Parathyroid adenoma (tissue), 2 donors: ENCODE measurements at regions not wholly inside any gene's neighbourhood (a gene's known extent, or its start where the extent isn't known, plus 50 kb on each side); places are given as distances from the start of the nearest gene placed in this dataset.

ENCODE experiments used
- H2AFZ ChIP-seq: fragments of 300-600 bp; sonication (generic); one replicate; pipeline ENCODE4 v1.7.0; 2017; ENCODE audit warnings: antibody characterized with exemption, mild to moderate bottlenecking
- H3K27ac ChIP-seq: fragments of 300-600 bp; sonication (generic); one replicate; pipeline ENCODE4 v1.7.0; 2017
- H3K27me3 ChIP-seq: fragments of 300-600 bp; sonication (generic); one replicate; pipeline ENCODE4 v1.7.0; 2017; ENCODE audit warnings: low read length; ENCODE audit not compliant: control insufficient read depth, insufficient read depth
- H3K36me3 ChIP-seq: fragments of 300-600 bp; sonication (generic); one replicate; pipeline ENCODE4 v1.7.0; 2017; ENCODE audit warnings: low read length; ENCODE audit not compliant: control insufficient read depth, insufficient read depth
- H3K4me1 ChIP-seq: fragments of 300-600 bp; sonication (generic); one replicate; pipeline ENCODE4 v1.7.0; 2017; ENCODE audit warnings: control low read depth
- H3K4me2 ChIP-seq: fragments of 300-600 bp; sonication (generic); one replicate; pipeline ENCODE4 v1.7.0; 2017; ENCODE audit warnings: low read length
- H3K4me3 ChIP-seq: fragments of 300-600 bp; sonication (generic); one replicate; pipeline ENCODE4 v1.7.0; 2017; ENCODE audit warnings: low read depth, low read length
- H3K79me2 ChIP-seq: fragments of 300-600 bp; sonication (generic); one replicate; pipeline ENCODE4 v1.7.0; 2017; ENCODE audit warnings: control low read depth
- H3K9ac ChIP-seq: fragments of 300-600 bp; sonication (generic); one replicate; pipeline ENCODE4 v1.7.0; 2017; ENCODE audit warnings: mild to moderate bottlenecking
- H3K9me3 ChIP-seq: fragments of 300-600 bp; sonication (generic); one replicate; pipeline ENCODE4 v1.7.0; 2017; ENCODE audit warnings: low read length; ENCODE audit not compliant: control insufficient read depth
- TF ChIP-seq, protein P1 (sequence below): fragments of 300-600 bp; sonication (generic); IDR thresholded peaks from one replicate; pipeline ENCODE4 v1.7.0; 2017; ENCODE audit warnings: antibody characterized with exemption, mild to moderate bottlenecking
- donor health status: primary hyperparathyroidism.

GRCh38 chr12:97616946-97617345, 154.3 kb downstream of the RMST start:
- Histone ChIP-seq H3K9ac (no peak overlapping the region), H3K36me3 (no peaks in the 10 kb centered on the region), H3K79me2 (no peaks in the 10 kb centered on the region), H3K27ac (no peak overlapping the region), H2AFZ (no peak overlapping the region), H3K27me3 (no peaks in the 10 kb centered on the region), H3K4me1 (no peaks in the 10 kb centered on the region), H3K4me3 (no peak overlapping the region), H3K9me3 (no peaks in the 10 kb centered on the region), H3K4me2 (no peak overlapping the region)
- TF ChIP-seq, protein P1, sequence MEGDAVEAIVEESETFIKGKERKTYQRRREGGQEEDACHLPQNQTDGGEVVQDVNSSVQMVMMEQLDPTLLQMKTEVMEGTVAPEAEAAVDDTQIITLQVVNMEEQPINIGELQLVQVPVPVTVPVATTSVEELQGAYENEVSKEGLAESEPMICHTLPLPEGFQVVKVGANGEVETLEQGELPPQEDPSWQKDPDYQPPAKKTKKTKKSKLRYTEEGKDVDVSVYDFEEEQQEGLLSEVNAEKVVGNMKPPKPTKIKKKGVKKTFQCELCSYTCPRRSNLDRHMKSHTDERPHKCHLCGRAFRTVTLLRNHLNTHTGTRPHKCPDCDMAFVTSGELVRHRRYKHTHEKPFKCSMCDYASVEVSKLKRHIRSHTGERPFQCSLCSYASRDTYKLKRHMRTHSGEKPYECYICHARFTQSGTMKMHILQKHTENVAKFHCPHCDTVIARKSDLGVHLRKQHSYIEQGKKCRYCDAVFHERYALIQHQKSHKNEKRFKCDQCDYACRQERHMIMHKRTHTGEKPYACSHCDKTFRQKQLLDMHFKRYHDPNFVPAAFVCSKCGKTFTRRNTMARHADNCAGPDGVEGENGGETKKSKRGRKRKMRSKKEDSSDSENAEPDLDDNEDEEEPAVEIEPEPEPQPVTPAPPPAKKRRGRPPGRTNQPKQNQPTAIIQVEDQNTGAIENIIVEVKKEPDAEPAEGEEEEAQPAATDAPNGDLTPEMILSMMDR: no peak

DNA sequence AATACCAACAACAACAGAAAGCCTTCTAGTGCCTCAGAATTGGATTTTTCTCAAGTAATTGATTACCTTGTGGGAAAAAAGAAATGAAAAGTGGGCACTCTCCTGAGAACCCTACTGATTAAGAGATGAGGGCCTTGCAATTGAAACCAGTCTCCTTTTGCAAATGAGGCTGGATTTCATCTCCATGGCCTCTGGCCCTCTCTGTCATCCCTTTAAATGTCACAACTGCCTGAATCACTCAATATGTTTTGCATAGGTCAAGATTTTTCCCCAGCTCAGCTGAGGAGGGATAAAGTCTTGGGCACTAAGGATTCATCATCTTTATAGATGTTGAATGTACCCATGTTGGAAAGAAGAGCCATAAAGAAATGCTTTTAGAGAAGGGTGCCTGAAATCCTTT, 166.4 kb downstream of the RMST start:
- no peak overlapping the region for H3K4me2 ChIP-seq
- no peak overlapping the region for H3K4me3 ChIP-seq
- H3K36me3 ChIP-seq: no peaks in the 10 kb centered on the region
- no peaks in the 10 kb centered on the region for H3K27me3 ChIP-seq
- H2AFZ ChIP-seq: no peak overlapping the region
- H3K9ac ChIP-seq: no peak overlapping the region
- TF ChIP-seq, protein P1: no peak
- H3K4me1 ChIP-seq: no peaks in the 10 kb centered on the region
- H3K27ac ChIP-seq: no peak overlapping the region
- no peaks in the 10 kb centered on the region for H3K79me2 ChIP-seq
- no peaks in the 10 kb centered on the region for H3K9me3 ChIP-seq

DNA sequence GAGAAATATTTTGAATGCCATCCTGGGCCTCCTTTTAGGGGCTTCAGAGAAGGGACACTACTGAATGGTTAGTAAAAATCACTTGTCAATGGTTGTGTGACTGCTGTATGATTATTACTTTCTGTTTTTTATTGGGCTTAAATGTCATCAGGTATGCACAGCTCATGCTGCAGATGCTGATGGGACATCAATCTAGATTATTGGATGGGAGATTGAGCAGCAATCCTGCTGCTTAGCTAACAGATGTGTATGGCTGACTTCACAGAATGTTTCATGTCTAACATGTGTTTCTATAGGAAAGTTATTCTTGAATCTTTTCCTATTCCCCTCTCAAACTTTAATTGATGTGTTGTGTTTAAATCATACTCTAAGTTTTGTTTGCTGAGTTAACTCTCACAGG, 166.8 kb downstream of the RMST start:
- Histone ChIP-seq H3K9me3 (no peaks in the 10 kb centered on the region), H3K4me1 (no peaks in the 10 kb centered on the region), H3K79me2 (no peaks in the 10 kb centered on the region), H3K36me3 (no peaks in the 10 kb centered on the region), H3K27me3 (no peaks in the 10 kb centered on the region), H3K4me3 (no peak overlapping the region), H3K9ac (no peak overlapping the region), H3K27ac (no peak overlapping the region), H2AFZ (no peak overlapping the region), H3K4me2 (no peak overlapping the region)
- TF ChIP-seq, protein P1: no peak

- no peaks in the 10 kb centered on the region for H3K27me3 ChIP-seq
- H3K27ac ChIP-seq: no peak overlapping the region
- no peaks in the 10 kb centered on the region for H3K36me3 ChIP-seq
- H2AFZ ChIP-seq: no peak overlapping the region
- H3K79me2 ChIP-seq: no peaks in the 10 kb centered on the region
- no peak overlapping the region for H3K4me2 ChIP-seq
- H3K4me3 ChIP-seq: no peak overlapping the region
- TF ChIP-seq, protein P1: no peak
- no peaks in the 10 kb centered on the region for H3K9me3 ChIP-seq
- H3K9ac ChIP-seq: no peak overlapping the region
- no peaks in the 10 kb centered on the region for H3K4me1 ChIP-seq
Observed at GRCh38 chr12:97630356-97630755, 167.8 kb downstream of the RMST start.

DNA sequence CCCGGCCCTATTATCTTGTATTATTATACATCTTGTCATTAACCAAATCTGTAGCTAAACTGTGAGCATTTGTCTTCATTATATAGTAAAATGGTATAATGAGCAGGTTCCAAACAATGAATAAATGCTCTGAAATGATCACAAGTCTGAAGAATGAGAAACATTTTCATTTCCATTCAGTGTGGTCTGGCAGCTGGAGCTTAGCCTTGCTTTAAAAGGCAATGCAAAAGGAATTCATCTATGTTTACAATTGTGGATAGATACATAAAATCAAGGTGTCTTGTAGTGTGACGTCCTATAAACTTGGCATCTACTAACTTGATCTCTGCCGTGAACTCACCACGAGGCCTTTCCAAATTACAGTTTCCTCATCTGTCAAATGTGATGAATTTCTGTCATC, 168.3 kb downstream of the RMST start:
- TF ChIP-seq, protein P1: no peak
- Histone ChIP-seq H3K27ac (no peak overlapping the region), H3K4me2 (no peak overlapping the region), H3K27me3 (no peaks in the 10 kb centered on the region), H3K4me3 (no peak overlapping the region), H3K9me3 (no peaks in the 10 kb centered on the region), H3K4me1 (no peaks in the 10 kb centered on the region), H3K36me3 (no peaks in the 10 kb centered on the region), H3K9ac (no peak overlapping the region), H3K79me2 (no peaks in the 10 kb centered on the region), H2AFZ (no peak overlapping the region)
